ENCODE measurements at regions not wholly inside any gene's neighbourhood (a gene's known extent, or its start where the extent isn't known, plus 50 kb on each side); places are given as distances from the start of the nearest gene placed in this dataset.

DNA sequence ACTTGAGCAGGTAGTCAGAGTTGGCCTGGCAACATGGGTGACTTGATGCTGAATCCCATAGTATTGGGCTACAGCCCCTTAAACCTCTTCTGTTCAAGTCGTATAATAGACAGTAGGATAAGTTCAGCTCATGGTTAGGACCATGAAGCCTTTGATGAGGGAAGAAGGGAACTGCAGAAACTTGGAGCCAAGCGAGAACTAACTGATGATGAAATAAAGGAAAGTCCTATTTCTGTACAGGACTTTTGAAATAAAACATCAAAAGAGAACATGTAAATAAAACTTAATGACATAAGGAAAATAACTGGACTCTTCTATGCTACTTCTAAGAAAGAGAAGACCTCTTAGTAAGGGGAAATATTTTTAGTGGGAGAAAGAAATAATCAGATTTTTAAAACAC is 51.2 kb upstream of the UGP2 start (continued):
- TF ChIP-seq FOS (IDR thresholded peaks at IDR 0.05; ENCODE audit: borderline replicate concordance, extremely low read depth, insufficient read length) (no peak), KDM1A (IDR thresholded peaks at IDR 0.05; ENCODE audit: borderline replicate concordance) (no peak), CBFB (IDR thresholded peaks at IDR 0.05; ENCODE audit: low read depth) (no peak), MAX (IDR thresholded peaks at IDR 0.05; ENCODE audit: low read depth, low read length) (no peak)
- TF ChIP-seq, protein P1, sequence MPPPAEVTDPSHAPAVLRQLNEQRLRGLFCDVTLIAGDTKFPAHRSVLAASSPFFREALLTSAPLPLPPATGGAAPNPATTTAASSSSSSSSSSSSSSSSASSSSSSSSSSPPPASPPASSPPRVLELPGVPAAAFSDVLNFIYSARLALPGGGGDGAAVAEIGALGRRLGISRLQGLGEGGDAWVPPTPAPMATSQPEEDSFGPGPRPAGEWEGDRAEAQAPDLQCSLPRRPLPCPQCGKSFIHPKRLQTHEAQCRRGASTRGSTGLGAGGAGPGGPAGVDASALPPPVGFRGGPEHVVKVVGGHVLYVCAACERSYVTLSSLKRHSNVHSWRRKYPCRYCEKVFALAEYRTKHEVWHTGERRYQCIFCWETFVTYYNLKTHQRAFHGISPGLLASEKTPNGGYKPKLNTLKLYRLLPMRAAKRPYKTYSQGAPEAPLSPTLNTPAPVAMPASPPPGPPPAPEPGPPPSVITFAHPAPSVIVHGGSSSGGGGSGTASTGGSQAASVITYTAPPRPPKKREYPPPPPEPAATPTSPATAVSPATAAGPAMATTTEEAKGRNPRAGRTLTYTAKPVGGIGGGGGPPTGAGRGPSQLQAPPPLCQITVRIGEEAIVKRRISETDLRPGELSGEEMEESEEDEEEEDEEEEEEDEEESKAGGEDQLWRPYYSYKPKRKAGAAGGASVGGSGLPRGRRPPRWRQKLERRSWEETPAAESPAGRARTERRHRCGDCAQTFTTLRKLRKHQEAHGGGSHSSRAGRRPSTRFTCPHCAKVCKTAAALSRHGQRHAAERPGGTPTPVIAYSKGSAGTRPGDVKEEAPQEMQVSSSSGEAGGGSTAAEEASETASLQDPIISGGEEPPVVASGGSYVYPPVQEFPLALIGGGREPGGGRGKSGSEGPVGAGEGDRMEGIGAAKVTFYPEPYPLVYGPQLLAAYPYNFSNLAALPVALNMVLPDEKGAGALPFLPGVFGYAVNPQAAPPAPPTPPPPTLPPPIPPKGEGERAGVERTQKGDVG (CRISPR knock-in tag; IDR thresholded peaks at IDR 0.05) = no peak

GRCh38 chr2:63790906-63791305 is 50.8 kb upstream of the UGP2 start:
- no peak overlapping the region for H3K9ac ChIP-seq (ENCODE audit: control insufficient read depth, insufficient read depth, low read length)
- ATAC-seq (no peak), FAIRE-seq (no peak), DNase-seq (ENCODE audit: low read depth, low spot score) (no peak)
- no peaks in the 10 kb centered on the region for H3K4me1 ChIP-seq (ENCODE audit: control insufficient read depth, insufficient read depth, low read length)
- no peaks in the 10 kb centered on the region for H3K36me3 ChIP-seq (ENCODE audit: control insufficient read depth in 2 of 2, insufficient read depth in 2 of 2, low read length in 1 of 2)
- no peaks in the 10 kb centered on the region for H3K27me3 ChIP-seq (replicated peaks in 1 of 2; ENCODE audit: control insufficient read depth in 2 of 2, insufficient read depth in 2 of 2, low read length in 1 of 2)
- no peak overlapping the region for H2AFZ ChIP-seq (ENCODE audit: control insufficient read depth, low read depth, low read length)
- H4K20me1 ChIP-seq (ENCODE audit: control insufficient read depth, insufficient read depth) = no peaks in the 10 kb centered on the region
- H3K79me2 ChIP-seq (ENCODE audit: control insufficient read depth, insufficient read depth, low read length) = no peaks in the 10 kb centered on the region
- in situ Hi-C loops (cut with MboI) (no loop called here), intact Hi-C loops (cut with micrococcal nuclease; ENCODE audit: unreplicated experiment) (no loop called here)
- ChIA-PET SMC1A (ENCODE audit: uncharacterized antibody, unreplicated experiment) (no interaction called here), CTCF (no interaction called here), POLR2A (no interaction called here), RAD21 (ENCODE audit: unreplicated experiment) (no interaction called here)
- no peak overlapping the region for H3K4me2 ChIP-seq (ENCODE audit: control insufficient read depth, insufficient read depth)
- no TSS peak for BruUV-seq (replicated peaks)
- 0% methylated on average over 1 of the region's 1 CpG for WGBS (ENCODE audit: insufficient coverage, insufficient replicate concordance, low lambda C conversion rate, missing lambda C conversion rate)
- no peak overlapping the region for H3K27ac ChIP-seq (ENCODE audit: control insufficient read depth, insufficient read depth)
- no peaks in the 10 kb centered on the region for H3K9me3 ChIP-seq (replicated peaks; ENCODE audit: control insufficient read depth, insufficient read depth, low read length)
- H3K4me3 ChIP-seq = no peak overlapping the region
- TF ChIP-seq ZNF384 (IDR thresholded peaks at IDR 0.05; ENCODE audit: borderline replicate concordance, low read depth, low read length) (no peak), SREBF1 (IDR thresholded peaks at IDR 0.05; ENCODE audit: low read length) (no peak), NFIC (IDR thresholded peaks at IDR 0.05; ENCODE audit: low read depth, low read length) (no peak), MYC (IDR thresholded peaks at IDR 0.05; ENCODE audit: insufficient read depth, insufficient read length, insufficient replicate concordance, low read length, severe bottlenecking) (no peak), CBX5 (IDR thresholded peaks at IDR 0.05; ENCODE audit: low read depth) (no peak), CTCF (IDR thresholded peaks at IDR 0.05 in 2 of 3, conservative IDR thresholded peaks at IDR 0.05 in 1 of 3; ENCODE audit: control insufficient read depth in 2 of 3, extremely low read depth in 1 of 3, insufficient read depth in 1 of 3, low read depth in 3 of 3, low read length in 3 of 3) (no peak), SUZ12 (IDR thresholded peaks at IDR 0.05; ENCODE audit: unreplicated experiment) (no peak)
- TF ChIP-seq, protein P2, sequence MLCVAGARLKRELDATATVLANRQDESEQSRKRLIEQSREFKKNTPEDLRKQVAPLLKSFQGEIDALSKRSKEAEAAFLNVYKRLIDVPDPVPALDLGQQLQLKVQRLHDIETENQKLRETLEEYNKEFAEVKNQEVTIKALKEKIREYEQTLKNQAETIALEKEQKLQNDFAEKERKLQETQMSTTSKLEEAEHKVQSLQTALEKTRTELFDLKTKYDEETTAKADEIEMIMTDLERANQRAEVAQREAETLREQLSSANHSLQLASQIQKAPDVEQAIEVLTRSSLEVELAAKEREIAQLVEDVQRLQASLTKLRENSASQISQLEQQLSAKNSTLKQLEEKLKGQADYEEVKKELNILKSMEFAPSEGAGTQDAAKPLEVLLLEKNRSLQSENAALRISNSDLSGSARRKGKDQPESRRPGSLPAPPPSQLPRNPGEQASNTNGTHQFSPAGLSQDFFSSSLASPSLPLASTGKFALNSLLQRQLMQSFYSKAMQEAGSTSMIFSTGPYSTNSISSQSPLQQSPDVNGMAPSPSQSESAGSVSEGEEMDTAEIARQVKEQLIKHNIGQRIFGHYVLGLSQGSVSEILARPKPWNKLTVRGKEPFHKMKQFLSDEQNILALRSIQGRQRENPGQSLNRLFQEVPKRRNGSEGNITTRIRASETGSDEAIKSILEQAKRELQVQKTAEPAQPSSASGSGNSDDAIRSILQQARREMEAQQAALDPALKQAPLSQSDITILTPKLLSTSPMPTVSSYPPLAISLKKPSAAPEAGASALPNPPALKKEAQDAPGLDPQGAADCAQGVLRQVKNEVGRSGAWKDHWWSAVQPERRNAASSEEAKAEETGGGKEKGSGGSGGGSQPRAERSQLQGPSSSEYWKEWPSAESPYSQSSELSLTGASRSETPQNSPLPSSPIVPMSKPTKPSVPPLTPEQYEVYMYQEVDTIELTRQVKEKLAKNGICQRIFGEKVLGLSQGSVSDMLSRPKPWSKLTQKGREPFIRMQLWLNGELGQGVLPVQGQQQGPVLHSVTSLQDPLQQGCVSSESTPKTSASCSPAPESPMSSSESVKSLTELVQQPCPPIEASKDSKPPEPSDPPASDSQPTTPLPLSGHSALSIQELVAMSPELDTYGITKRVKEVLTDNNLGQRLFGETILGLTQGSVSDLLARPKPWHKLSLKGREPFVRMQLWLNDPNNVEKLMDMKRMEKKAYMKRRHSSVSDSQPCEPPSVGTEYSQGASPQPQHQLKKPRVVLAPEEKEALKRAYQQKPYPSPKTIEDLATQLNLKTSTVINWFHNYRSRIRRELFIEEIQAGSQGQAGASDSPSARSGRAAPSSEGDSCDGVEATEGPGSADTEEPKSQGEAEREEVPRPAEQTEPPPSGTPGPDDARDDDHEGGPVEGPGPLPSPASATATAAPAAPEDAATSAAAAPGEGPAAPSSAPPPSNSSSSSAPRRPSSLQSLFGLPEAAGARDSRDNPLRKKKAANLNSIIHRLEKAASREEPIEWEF (IDR thresholded peaks at IDR 0.05; ENCODE audit: insufficient replicate concordance, low read depth, low read length) = no peak

All from GM12878 (cell line).